GM10248 (cell line): ENCODE measurements at regions not wholly inside any gene's neighbourhood (a gene's known extent, or its start where the extent isn't known, plus 50 kb on each side); places are given as distances from the start of the nearest gene placed in this dataset.

Experiments used
- CTCF ChIA-PET: fragments of 300-600 bp; sonication (Branson Sonifier 250); formaldehyde crosslinking; extraction: SDS; loops from one replicate; lab custom pipeline; 2021; ENCODE audit warnings: antibody characterized with exemption; lab: Yijun Ruan, JAX
- POLR2A ChIA-PET: fragments of 350-650 bp; sonication (Branson Sonifier 250); formaldehyde crosslinking; extraction: SDS; loops from one replicate; lab custom pipeline; 2020; ENCODE audit warnings: antibody characterized with exemption; lab: Yijun Ruan, JAX
- DNase-seq: peaks from one replicate; pipeline ENCODE4 v3.0.0; 2012; ENCODE audit errors: extremely low spot score
- CTCF ChIP-seq: IDR thresholded peaks from 2 replicates; pipeline ENCODE4 v1.5.1; 2012; ENCODE audit warnings: mild to moderate bottlenecking, low read depth; ENCODE audit errors: extremely low read depth, missing control alignments, control extremely low read depth

- no peak for DNase-seq
- TF ChIP-seq CTCF, result no peak
- ChIA-PET CTCF (no interaction called here), POLR2A (no interaction called here)
Measured at GRCh38 chr2:52144590-52144989, 1112.7 kb upstream of the NRXN1 start.

GRCh38 chr2:52141076-52141475, 1109.1 kb upstream of the NRXN1 start:
- no peak for TF ChIP-seq CTCF
- no peak for DNase-seq
- CTCF ChIA-PET, result no interaction called here
- POLR2A ChIA-PET, result no interaction called here

- no peak for TF ChIP-seq CTCF
- ChIA-PET CTCF (no interaction called here), POLR2A (no interaction called here)
- no peak for DNase-seq
Measured at GRCh38 chr2:52139241-52139640, 1107.3 kb upstream of the NRXN1 start.

GRCh38 chr2:52135235-52135634, 1103.3 kb upstream of the NRXN1 start:
- ChIA-PET CTCF (no interaction called here), POLR2A (no interaction called here)
- TF ChIP-seq CTCF, result no peak
- no peak for DNase-seq

DNA sequence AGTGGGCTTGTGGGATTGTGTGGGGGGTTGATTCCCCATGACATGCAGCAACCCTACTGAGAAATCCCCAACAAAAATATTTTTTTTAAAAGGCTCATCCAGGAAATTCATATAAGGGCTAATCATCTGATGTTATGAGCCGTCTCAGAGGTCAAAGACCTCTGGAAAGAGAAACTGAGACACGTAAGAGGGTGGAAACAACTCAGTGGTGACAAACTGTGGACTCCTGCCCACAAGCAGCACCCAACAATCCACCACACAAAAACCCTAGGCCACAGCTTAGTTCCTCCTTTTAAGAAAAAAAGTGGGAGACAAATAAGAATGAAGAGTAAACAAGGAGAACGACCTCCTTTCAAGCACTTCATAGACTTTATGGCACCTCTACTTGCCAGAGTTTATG, 1096.1 kb upstream of the NRXN1 start:
- ChIA-PET CTCF (interaction anchor here (0.9 kb wide), 1 partner anchor 11 kb away, joined by 4 read pairs; no protein-coding TSS in a partner anchor), POLR2A (no interaction called here)
- no peak for DNase-seq
- TF ChIP-seq CTCF, result no peak

DNA sequence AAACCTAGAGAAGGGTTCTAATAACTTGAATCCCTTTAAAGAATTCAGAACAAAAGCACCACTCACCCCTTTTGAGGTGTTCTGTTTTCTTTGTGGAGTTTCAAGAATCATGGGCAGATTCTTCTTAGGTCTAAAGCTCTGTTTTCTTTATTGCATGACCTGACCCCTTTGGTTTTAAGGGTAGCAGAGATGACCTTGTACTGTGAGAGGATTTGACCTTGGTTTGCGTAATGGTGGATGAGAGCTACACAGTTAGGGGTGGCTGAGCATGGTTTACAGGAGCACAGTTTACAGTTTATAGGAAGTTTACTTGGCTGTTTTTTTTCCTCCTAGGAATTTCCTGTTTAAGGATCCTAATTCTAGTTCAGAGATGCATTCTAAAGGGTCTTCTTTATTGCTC, 1095.6 kb upstream of the NRXN1 start:
- POLR2A ChIA-PET, result no interaction called here

More for the DNA sequence above, 1095.6 kb upstream of the NRXN1 start:
- CTCF ChIA-PET, result interaction anchor here (0.9 kb wide), 1 partner anchor 10 kb away, joined by 4 read pairs; no protein-coding TSS in a partner anchor
- no peak for TF ChIP-seq CTCF
- no peak for DNase-seq
